ENCODE measurements at regions not wholly inside any gene's neighbourhood (a gene's known extent, or its start where the extent isn't known, plus 50 kb on each side); places are given as distances from the start of the nearest gene placed in this dataset.

GRCh38 chr10:57494486-57494885 lies 773.2 kb downstream of the IPMK start:
- ATAC-seq (ENCODE audit: low read depth), result no peak
- H3K27me3 Mint-ChIP-seq, result no peaks in the 10 kb centered on the region
- H3K27ac Mint-ChIP-seq, result no peak overlapping the region
- POLR2A ChIA-PET, result no interaction called here
- no peaks in the 10 kb centered on the region for H3K36me3 Mint-ChIP-seq (ENCODE audit: low read depth)
- no peak overlapping the region for H3K4me3 Mint-ChIP-seq
- H3K9me3 Mint-ChIP-seq, result peaks cover 6% of the 10 kb centered on the region
- no peaks in the 10 kb centered on the region for H3K4me1 Mint-ChIP-seq
- intact Hi-C loops (cut with micrococcal nuclease), result no loop called here
- no peak for DNase-seq
- TF ChIP-seq CTCF (IDR thresholded peaks at IDR 0.05), result no peak
- CTCF ChIA-PET, result no interaction called here

GRCh38 chr10:57482259-57482658 lies 785.4 kb downstream of the IPMK start:
- intact Hi-C loops (cut with micrococcal nuclease), result no loop called here
- no peaks in the 10 kb centered on the region for H3K4me1 Mint-ChIP-seq

GRCh38 chr10:57472823-57473619 lies 794.7 kb downstream of the IPMK start:
- no peak overlapping the region for H3K27ac Mint-ChIP-seq

More at GRCh38 chr10:57482259-57482658, 785.4 kb downstream of the IPMK start:
- DNase-seq (no peak), ATAC-seq (ENCODE audit: low read depth) (no peak)
- no peak overlapping the region for H3K27ac Mint-ChIP-seq
- no peaks in the 10 kb centered on the region for H3K27me3 Mint-ChIP-seq
- no peak for TF ChIP-seq CTCF (IDR thresholded peaks at IDR 0.05)
- H3K4me3 Mint-ChIP-seq, result no peak overlapping the region
- ChIA-PET POLR2A (no interaction called here), CTCF (no interaction called here)
- no peaks in the 10 kb centered on the region for H3K36me3 Mint-ChIP-seq (ENCODE audit: low read depth)
- no peaks in the 10 kb centered on the region for H3K9me3 Mint-ChIP-seq

GRCh38 chr10:57468894-57469432 lies 798.7 kb downstream of the IPMK start:
- Mint-ChIP-seq H3K9me3 (no peaks in the 10 kb centered on the region), H3K4me1 (no peaks in the 10 kb centered on the region), H3K4me3 (no peak overlapping the region), H3K36me3 (ENCODE audit: low read depth) (no peaks in the 10 kb centered on the region), H3K27me3 (no peaks in the 10 kb centered on the region), H3K27ac (no peak overlapping the region)
- ChIA-PET CTCF (no interaction called here), POLR2A (no interaction called here)
- DNase-seq (no peak), ATAC-seq (ENCODE audit: low read depth) (no peak)
- TF ChIP-seq CTCF (IDR thresholded peaks at IDR 0.05), result no peak
- intact Hi-C loops (cut with micrococcal nuclease), result no loop called here

More at GRCh38 chr10:57472823-57473619, 794.7 kb downstream of the IPMK start:
- DNase-seq (no peak), ATAC-seq (ENCODE audit: low read depth) (no peak)
- Mint-ChIP-seq H3K4me1 (no peaks in the 10 kb centered on the region), H3K27me3 (no peaks in the 10 kb centered on the region), H3K4me3 (no peak overlapping the region), H3K36me3 (ENCODE audit: low read depth) (no peaks in the 10 kb centered on the region), H3K9me3 (peaks cover 2% of the 10 kb centered on the region)
- POLR2A ChIA-PET, result no interaction called here
- TF ChIP-seq CTCF (IDR thresholded peaks at IDR 0.05), result no peak
- CTCF ChIA-PET, result no interaction called here
- intact Hi-C loops (cut with micrococcal nuclease), result no loop called here

GRCh38 chr10:57465155-57465554 lies 802.5 kb downstream of the IPMK start:
- Mint-ChIP-seq H3K27me3 (no peaks in the 10 kb centered on the region), H3K36me3 (ENCODE audit: low read depth) (no peaks in the 10 kb centered on the region), H3K4me3 (no peak overlapping the region), H3K9me3 (no peaks in the 10 kb centered on the region), H3K4me1 (no peaks in the 10 kb centered on the region), H3K27ac (no peak overlapping the region)
- intact Hi-C loops (cut with micrococcal nuclease), result no loop called here
- TF ChIP-seq CTCF (IDR thresholded peaks at IDR 0.05), result no peak
- ChIA-PET CTCF (no interaction called here), POLR2A (no interaction called here)
- DNase-seq (no peak), ATAC-seq (ENCODE audit: low read depth) (no peak)

All from activated B cell treated with CpG ODN at 0.5 μM for 24 hours (primary cell).